GM13976 (cell line): ENCODE measurements at regions not wholly inside any gene's neighbourhood (a gene's known extent, or its start where the extent isn't known, plus 50 kb on each side); places are given as distances from the start of the nearest gene placed in this dataset.

Experiments used
- DNase-seq: peaks from one replicate; pipeline ENCODE4 v3.0.0; 2012; ENCODE audit warnings: low spot score
- CTCF ChIP-seq: IDR thresholded peaks from 2 replicates; pipeline ENCODE4 v1.5.1; 2012; ENCODE audit warnings: borderline replicate concordance, mild to moderate bottlenecking; ENCODE audit not compliant: insufficient read depth; ENCODE audit errors: extremely low read depth, missing control alignments, control extremely low read depth
- in situ Hi-C: fragments of 300-500 bp; cut with MboI; formaldehyde crosslinking; loops from one replicate; pipeline ENCODE4 v1.12.0; 2022; ENCODE audit warnings: low sequenced_read_pairs, mixed read lengths, inconsistent platforms; ENCODE audit not compliant: unreplicated experiment

- no peak for TF ChIP-seq CTCF
- DNase-seq = no peak
- in situ Hi-C loops = no loop called here
These were observed 199.0 kb upstream of the NECTIN1 start for GRCh38 chr11:119928047-119928446.

GRCh38 chr11:119924017-119924416 lies 195.0 kb upstream of the NECTIN1 start:
- TF ChIP-seq CTCF = no peak
- in situ Hi-C loops = no loop called here
- no peak for DNase-seq

- no peak for DNase-seq
- TF ChIP-seq CTCF = no peak
- in situ Hi-C loops = no loop called here
These were observed 192.6 kb upstream of the NECTIN1 start for GRCh38 chr11:119921571-119921970.

- TF ChIP-seq CTCF = no peak
- in situ Hi-C loops = no loop called here
- DNase-seq = no peak
These were observed 191.8 kb upstream of the NECTIN1 start for GRCh38 chr11:119920666-119921387.

GRCh38 chr11:119919656-119920055 lies 190.7 kb upstream of the NECTIN1 start:
- no peak for TF ChIP-seq CTCF
- in situ Hi-C loops = no loop called here
- no peak for DNase-seq

- TF ChIP-seq CTCF = no peak
- no peak for DNase-seq
- in situ Hi-C loops = no loop called here
These were observed 189.3 kb upstream of the NECTIN1 start for GRCh38 chr11:119918347-119918746.
